Muscle layer of duodenum (tissue), 2 donors: ENCODE measurements at regions not wholly inside any gene's neighbourhood (a gene's known extent, or its start where the extent isn't known, plus 50 kb on each side); places are given as distances from the start of the nearest gene placed in this dataset.

Experiments
- H3K27ac ChIP-seq: one replicate; pipeline ENCODE4 v1.7.0; 2013; ENCODE audit warnings: mild to moderate bottlenecking, low read length
- H3K27me3 ChIP-seq: one replicate; pipeline ENCODE4 v1.7.0; 2013; ENCODE audit warnings: low read depth, mild to moderate bottlenecking, control low read depth, low read length
- H3K36me3 ChIP-seq, 2 donors: one replicate each; pipeline ENCODE4 v1.7.0; 2013; ENCODE audit warnings: low read length in 2 of 2, control low read depth in 1 of 2, mild to moderate bottlenecking in 1 of 2; ENCODE audit not compliant: insufficient read depth in 2 of 2, control insufficient read depth in 1 of 2
- H3K4me1 ChIP-seq, 2 donors: one replicate each; pipeline ENCODE4 v1.7.0; 2013; ENCODE audit warnings: low read length in 2 of 2, mild to moderate bottlenecking in 2 of 2, control low read depth in 1 of 2, moderate library complexity in 1 of 2; ENCODE audit not compliant: insufficient read depth in 2 of 2, control insufficient read depth in 1 of 2
- H3K4me3 ChIP-seq, 2 donors: one replicate each; pipeline ENCODE4 v1.7.0; 2013; ENCODE audit warnings: low read length in 2 of 2, low read depth in 1 of 2, mild to moderate bottlenecking in 1 of 2
- H3K9me3 ChIP-seq, 2 donors: one replicate each; pipeline ENCODE4 v1.7.0; 2013; ENCODE audit warnings: low read length in 2 of 2, control low read depth in 1 of 2, mild to moderate bottlenecking in 1 of 2; ENCODE audit not compliant: control insufficient read depth in 1 of 2
- donor health status: healthy.

GRCh38 chr6:120873125-120873865 lies 461.0 kb downstream of the TBC1D32 start:
- Histone ChIP-seq H3K27me3 (no peaks in the 10 kb centered on the region), H3K4me1 (no peaks in the 10 kb centered on the region), H3K9me3 (no peaks in the 10 kb centered on the region), H3K27ac (no peak overlapping the region), H3K4me3 (no peak overlapping the region), H3K36me3 (no peaks in the 10 kb centered on the region)

- Histone ChIP-seq H3K36me3 (no peaks in the 10 kb centered on the region), H3K27ac (no peak overlapping the region), H3K4me1 (no peaks in the 10 kb centered on the region), H3K27me3 (no peaks in the 10 kb centered on the region), H3K4me3 (no peak overlapping the region), H3K9me3 (no peaks in the 10 kb centered on the region)
These were observed 462.1 kb downstream of the TBC1D32 start for GRCh38 chr6:120872262-120872578.

GRCh38 chr6:120871416-120872261 lies 462.6 kb downstream of the TBC1D32 start:
- Histone ChIP-seq H3K4me1 (no peaks in the 10 kb centered on the region), H3K36me3 (no peaks in the 10 kb centered on the region), H3K4me3 (no peak overlapping the region), H3K27ac (no peak overlapping the region), H3K9me3 (no peaks in the 10 kb centered on the region), H3K27me3 (no peaks in the 10 kb centered on the region)

- H3K4me3 ChIP-seq: no peak overlapping the region
- no peaks in the 10 kb centered on the region for H3K9me3 ChIP-seq
- H3K27ac ChIP-seq: no peak overlapping the region
- no peaks in the 10 kb centered on the region for H3K4me1 ChIP-seq
- no peaks in the 10 kb centered on the region for H3K36me3 ChIP-seq
- H3K27me3 ChIP-seq: no peaks in the 10 kb centered on the region
These were observed 464.9 kb downstream of the TBC1D32 start for GRCh38 chr6:120869397-120869796.

- no peaks in the 10 kb centered on the region for H3K4me1 ChIP-seq
- H3K27ac ChIP-seq: no peak overlapping the region
- H3K36me3 ChIP-seq: no peaks in the 10 kb centered on the region
- no peaks in the 10 kb centered on the region for H3K9me3 ChIP-seq
- no peak overlapping the region for H3K4me3 ChIP-seq
- H3K27me3 ChIP-seq: no peaks in the 10 kb centered on the region
These were observed 476.9 kb downstream of the TBC1D32 start for GRCh38 chr6:120857422-120857821.

- Histone ChIP-seq H3K27me3 (no peaks in the 10 kb centered on the region), H3K36me3 (no peaks in the 10 kb centered on the region), H3K27ac (no peak overlapping the region), H3K4me1 (no peaks in the 10 kb centered on the region), H3K9me3 (no peaks in the 10 kb centered on the region), H3K4me3 (no peak overlapping the region)
These were observed 479.7 kb downstream of the TBC1D32 start for GRCh38 chr6:120854583-120854982.

GRCh38 chr6:120853489-120853888 lies 480.8 kb downstream of the TBC1D32 start:
- no peaks in the 10 kb centered on the region for H3K9me3 ChIP-seq
- no peak overlapping the region for H3K27ac ChIP-seq
- no peaks in the 10 kb centered on the region for H3K36me3 ChIP-seq
- H3K4me1 ChIP-seq: no peaks in the 10 kb centered on the region
- H3K4me3 ChIP-seq: no peak overlapping the region
- H3K27me3 ChIP-seq: no peaks in the 10 kb centered on the region

GRCh38 chr6:120852293-120852849 lies 481.9 kb downstream of the TBC1D32 start:
- no peaks in the 10 kb centered on the region for H3K9me3 ChIP-seq
- no peak overlapping the region for H3K27ac ChIP-seq
- no peaks in the 10 kb centered on the region for H3K27me3 ChIP-seq
- H3K4me1 ChIP-seq: no peaks in the 10 kb centered on the region
- H3K36me3 ChIP-seq: no peaks in the 10 kb centered on the region
- no peak overlapping the region for H3K4me3 ChIP-seq

- H3K27me3 ChIP-seq: no peaks in the 10 kb centered on the region
- H3K27ac ChIP-seq: no peak overlapping the region
- no peak overlapping the region for H3K4me3 ChIP-seq
- no peaks in the 10 kb centered on the region for H3K4me1 ChIP-seq
- H3K9me3 ChIP-seq: no peaks in the 10 kb centered on the region
- no peaks in the 10 kb centered on the region for H3K36me3 ChIP-seq
These were observed 508.0 kb downstream of the TBC1D32 start for GRCh38 chr6:120826253-120826652.

- Histone ChIP-seq H3K27ac (no peak overlapping the region), H3K9me3 (peaks cover 0 to 2% of the 10 kb centered on the region in 2 donors), H3K4me3 (no peak overlapping the region), H3K36me3 (no peaks in the 10 kb centered on the region), H3K27me3 (no peaks in the 10 kb centered on the region), H3K4me1 (no peaks in the 10 kb centered on the region)
These were observed 517.5 kb downstream of the TBC1D32 start for GRCh38 chr6:120816794-120817193.

- H3K27ac ChIP-seq: no peak overlapping the region
- no peaks in the 10 kb centered on the region for H3K36me3 ChIP-seq
- H3K27me3 ChIP-seq: no peaks in the 10 kb centered on the region
- no peaks in the 10 kb centered on the region for H3K4me1 ChIP-seq
- H3K4me3 ChIP-seq: no peak overlapping the region
- no peaks in the 10 kb centered on the region for H3K9me3 ChIP-seq
These were observed 529.0 kb downstream of the TBC1D32 start for GRCh38 chr6:120805276-120805675.
